A549 (cell line): ENCODE measurements at regions not wholly inside any gene's neighbourhood (a gene's known extent, or its start where the extent isn't known, plus 50 kb on each side); places are given as distances from the start of the nearest gene placed in this dataset.

ENCODE experiments used
- HOXB5 ChIP-seq: fragments of 250-450 bp; sonication (Bioruptor Pico); IDR thresholded peaks from 2 replicates; pipeline ENCODE4 v1.5.0; 2020; ENCODE audit warnings: mild to moderate bottlenecking, moderate library complexity
- ZC3H11A ChIP-seq: fragments of 450-650 bp; IDR thresholded peaks from 2 replicates; pipeline ENCODE4 v1.6.1; 2014; ENCODE audit warnings: antibody characterized with exemption, mild to moderate bottlenecking

- no peak for TF ChIP-seq HOXB5 (CRISPR knock-in tag)
- no peak for TF ChIP-seq ZC3H11A
These were observed 143.6 kb downstream of the TOMM20 start for GRCh38 chr1:234985007-234985370.
